ENCODE measurements at regions not wholly inside any gene's neighbourhood (a gene's known extent, or its start where the extent isn't known, plus 50 kb on each side); places are given as distances from the start of the nearest gene placed in this dataset.

GRCh38 chr10:130409331-130409730 lies 273.1 kb downstream of the GLRX3 start:
- TF ChIP-seq POLR2A (IDR thresholded peaks at IDR 0.05) (no peak), CTCF (IDR thresholded peaks at IDR 0.05) (no peak)

Measured in Peyer's patch (tissue), 4 donors.